ENCODE measurements at regions not wholly inside any gene's neighbourhood (a gene's known extent, or its start where the extent isn't known, plus 50 kb on each side); places are given as distances from the start of the nearest gene placed in this dataset.

DNA sequence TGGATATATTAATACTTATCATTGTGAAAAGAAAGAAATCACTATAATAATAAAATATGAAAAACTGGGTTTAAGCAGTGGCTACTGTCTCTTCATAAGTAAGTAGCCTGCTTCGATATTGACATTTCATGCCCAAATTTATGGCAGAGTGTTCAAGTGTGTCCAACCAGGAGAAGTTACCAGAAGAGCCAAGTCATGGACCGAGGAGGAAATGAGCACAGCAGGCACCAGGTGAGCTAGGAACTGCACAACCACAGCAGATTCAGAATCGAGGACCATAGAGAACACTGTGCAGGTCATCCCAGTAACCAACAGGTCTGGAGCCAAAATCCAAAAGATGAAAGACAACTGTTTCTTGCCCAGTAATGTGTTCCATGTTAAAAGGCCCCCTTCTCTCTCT is 79.9 kb upstream of the ABCB5 start:
- no peak for TF ChIP-seq EZH2phosphoT487 (IDR thresholded peaks at IDR 0.05; ENCODE audit: borderline replicate concordance, low read length)
- TF ChIP-seq, protein P1, sequence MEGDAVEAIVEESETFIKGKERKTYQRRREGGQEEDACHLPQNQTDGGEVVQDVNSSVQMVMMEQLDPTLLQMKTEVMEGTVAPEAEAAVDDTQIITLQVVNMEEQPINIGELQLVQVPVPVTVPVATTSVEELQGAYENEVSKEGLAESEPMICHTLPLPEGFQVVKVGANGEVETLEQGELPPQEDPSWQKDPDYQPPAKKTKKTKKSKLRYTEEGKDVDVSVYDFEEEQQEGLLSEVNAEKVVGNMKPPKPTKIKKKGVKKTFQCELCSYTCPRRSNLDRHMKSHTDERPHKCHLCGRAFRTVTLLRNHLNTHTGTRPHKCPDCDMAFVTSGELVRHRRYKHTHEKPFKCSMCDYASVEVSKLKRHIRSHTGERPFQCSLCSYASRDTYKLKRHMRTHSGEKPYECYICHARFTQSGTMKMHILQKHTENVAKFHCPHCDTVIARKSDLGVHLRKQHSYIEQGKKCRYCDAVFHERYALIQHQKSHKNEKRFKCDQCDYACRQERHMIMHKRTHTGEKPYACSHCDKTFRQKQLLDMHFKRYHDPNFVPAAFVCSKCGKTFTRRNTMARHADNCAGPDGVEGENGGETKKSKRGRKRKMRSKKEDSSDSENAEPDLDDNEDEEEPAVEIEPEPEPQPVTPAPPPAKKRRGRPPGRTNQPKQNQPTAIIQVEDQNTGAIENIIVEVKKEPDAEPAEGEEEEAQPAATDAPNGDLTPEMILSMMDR (IDR thresholded peaks at IDR 0.05; ENCODE audit: low read depth, low read length, poor library complexity, severe bottlenecking) = no peak

All from DOHH2 (cell line).